RWPE1 (cell line): ENCODE measurements at regions not wholly inside any gene's neighbourhood (a gene's known extent, or its start where the extent isn't known, plus 50 kb on each side); places are given as distances from the start of the nearest gene placed in this dataset.

Source experiments
- CTCF ChIA-PET: fragments of 350-600 bp; sonication (Branson Sonifier 250); formaldehyde crosslinking; extraction: SDS; loops from one replicate; lab custom pipeline; 2021; lab: Yijun Ruan, JAX
- POLR2A ChIA-PET: fragments of 400-600 bp; formaldehyde crosslinking; extraction: SDS; loops from one replicate; lab custom pipeline; 2020; ENCODE audit warnings: antibody characterized with exemption; ENCODE audit not compliant: low non-redundant PET; lab: Yijun Ruan, JAX
- DNase-seq: peaks from one replicate; pipeline ENCODE4 v3.0.0; 2012; ENCODE audit warnings: low spot score
- H3K27ac ChIP-seq: fragments of 450-650 bp; 2 replicates; pipeline ENCODE4 v1.5.1; 2017
- CTCF ChIP-seq: fragments of 450-650 bp; conservative IDR thresholded peaks from 2 replicates; pipeline ENCODE4 v1.5.1; 2017; ENCODE audit warnings: low read depth, mild to moderate bottlenecking

GRCh38 chr1:191818198-191818597, 340.1 kb upstream of the RGS18 start:
- ChIA-PET CTCF (no interaction called here), POLR2A (no interaction called here)
- DNase-seq, result no peak
- no peak overlapping the region for H3K27ac ChIP-seq
- no peak for TF ChIP-seq CTCF

- no peak for DNase-seq
- ChIA-PET POLR2A (no interaction called here), CTCF (no interaction called here)
- no peak; the same call in 1 of the 2 replicates for TF ChIP-seq CTCF
- no peak overlapping the region for H3K27ac ChIP-seq
Observed at GRCh38 chr1:191831572-191831971, 326.7 kb upstream of the RGS18 start.

- no peak overlapping the region for H3K27ac ChIP-seq
- POLR2A ChIA-PET, result no interaction called here
- DNase-seq, result no peak
- TF ChIP-seq CTCF, result no peak
- CTCF ChIA-PET, result no interaction called here
Observed at GRCh38 chr1:191839891-191840290, 318.4 kb upstream of the RGS18 start.

- DNase-seq, result no peak
- no peak overlapping the region for H3K27ac ChIP-seq
- ChIA-PET POLR2A (no interaction called here), CTCF (no interaction called here)
- no peak for TF ChIP-seq CTCF
Observed at GRCh38 chr1:191851799-191852595, 306.3 kb upstream of the RGS18 start.

GRCh38 chr1:191852907-191853306, 305.4 kb upstream of the RGS18 start:
- ChIA-PET POLR2A (no interaction called here), CTCF (no interaction called here)
- DNase-seq, result no peak

GRCh38 chr1:191857600-191857999, 300.7 kb upstream of the RGS18 start:
- TF ChIP-seq CTCF, result no peak
- ChIA-PET CTCF (interaction anchor here (0.6 kb wide), 1 partner anchor 108 kb away, joined by 4 read pairs; no protein-coding TSS in a partner anchor), POLR2A (no interaction called here)
- H3K27ac ChIP-seq, result no peak overlapping the region
- DNase-seq, result no peak

More at GRCh38 chr1:191852907-191853306, 305.4 kb upstream of the RGS18 start:
- TF ChIP-seq CTCF, result no peak
- H3K27ac ChIP-seq, result no peak overlapping the region
